HUES48 (cell line): ENCODE measurements at regions not wholly inside any gene's neighbourhood (a gene's known extent, or its start where the extent isn't known, plus 50 kb on each side); places are given as distances from the start of the nearest gene placed in this dataset.

Source experiments
- H3K27ac ChIP-seq: one replicate; pipeline ENCODE4 v1.7.0; 2013; ENCODE audit warnings: low read depth, low read length, inconsistent platforms
- H3K27me3 ChIP-seq: 2 replicates; pipeline ENCODE4 v1.6.1; 2013; ENCODE audit warnings: mild to moderate bottlenecking, low read length; ENCODE audit not compliant: control insufficient read depth, insufficient read depth
- H3K36me3 ChIP-seq: 2 replicates; pipeline ENCODE4 v1.6.1; 2013; ENCODE audit warnings: low read length; ENCODE audit not compliant: control insufficient read depth, insufficient read depth
- H3K4me1 ChIP-seq: 2 replicates; pipeline ENCODE4 v1.6.1; 2013; ENCODE audit warnings: mild to moderate bottlenecking, low read length; ENCODE audit not compliant: control insufficient read depth, insufficient read depth
- H3K4me3 ChIP-seq: 2 replicates; pipeline ENCODE4 v1.5.1; 2013; ENCODE audit warnings: mild to moderate bottlenecking, low read depth, low read length
- H3K9ac ChIP-seq: 2 replicates; pipeline ENCODE4 v1.6.1; 2013; ENCODE audit warnings: mild to moderate bottlenecking, low read depth, low read length, moderate library complexity
- H3K9me3 ChIP-seq: 2 replicates; pipeline ENCODE4 v1.6.1; 2013; ENCODE audit warnings: low read length; ENCODE audit not compliant: control insufficient read depth, insufficient read depth

DNA sequence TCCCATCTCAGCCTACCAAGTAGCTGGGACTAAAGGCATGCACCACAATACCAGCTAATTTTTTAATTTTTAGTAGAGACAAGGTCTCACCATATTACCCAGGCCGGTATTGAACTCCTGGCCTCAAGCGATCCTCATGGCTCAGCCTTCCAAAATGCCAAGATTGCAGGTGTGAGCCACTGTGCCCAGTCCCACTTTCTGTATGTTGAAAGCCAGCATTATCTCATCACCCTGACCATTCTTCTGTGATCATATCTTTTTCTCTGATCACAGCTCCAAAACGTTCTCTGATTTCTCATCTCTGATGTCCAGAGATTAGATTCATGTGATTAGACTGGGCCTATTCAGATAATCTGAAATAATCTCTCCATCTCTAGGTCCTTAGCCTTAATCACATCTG, 337.7 kb downstream of the TPBG start:
- H3K36me3 ChIP-seq, result no peaks in the 10 kb centered on the region
- no peak overlapping the region for H3K27ac ChIP-seq
- H3K4me1 ChIP-seq, result peaks cover 4% of the 10 kb centered on the region; the same call in 1 of the 2 replicates
- H3K9me3 ChIP-seq, result peaks cover 6% of the 10 kb centered on the region; the same call in 1 of the 2 replicates
- no peak overlapping the region for H3K9ac ChIP-seq
- H3K4me3 ChIP-seq, result no peak overlapping the region
- no peaks in the 10 kb centered on the region for H3K27me3 ChIP-seq

DNA sequence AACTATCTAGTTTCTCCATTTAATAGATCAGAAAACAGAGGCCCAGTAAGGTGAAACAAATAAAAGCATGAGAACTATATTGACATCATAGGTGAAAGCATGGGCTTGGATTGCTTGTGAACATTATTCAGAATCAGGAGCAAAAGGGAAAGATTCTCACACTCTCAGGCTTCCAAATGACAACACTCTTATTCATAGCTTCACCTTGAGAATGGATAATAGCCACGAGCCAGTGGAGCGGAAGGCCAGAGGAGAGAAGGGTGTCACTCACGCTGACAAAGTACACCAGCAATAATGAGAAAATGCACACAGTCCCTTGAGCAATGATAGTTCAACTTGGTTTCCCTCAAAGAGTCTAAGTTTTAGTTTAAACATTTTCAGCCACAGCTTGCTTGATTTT, 339.0 kb downstream of the TPBG start:
- H3K27me3 ChIP-seq, result no peaks in the 10 kb centered on the region
- no peak overlapping the region for H3K27ac ChIP-seq
- H3K4me1 ChIP-seq, result peaks cover 4% of the 10 kb centered on the region; the same call in 1 of the 2 replicates
- peaks cover 6% of the 10 kb centered on the region; the same call in 1 of the 2 replicates for H3K9me3 ChIP-seq
- no peaks in the 10 kb centered on the region for H3K36me3 ChIP-seq
- H3K9ac ChIP-seq, result no peak overlapping the region
- H3K4me3 ChIP-seq, result no peak overlapping the region

DNA sequence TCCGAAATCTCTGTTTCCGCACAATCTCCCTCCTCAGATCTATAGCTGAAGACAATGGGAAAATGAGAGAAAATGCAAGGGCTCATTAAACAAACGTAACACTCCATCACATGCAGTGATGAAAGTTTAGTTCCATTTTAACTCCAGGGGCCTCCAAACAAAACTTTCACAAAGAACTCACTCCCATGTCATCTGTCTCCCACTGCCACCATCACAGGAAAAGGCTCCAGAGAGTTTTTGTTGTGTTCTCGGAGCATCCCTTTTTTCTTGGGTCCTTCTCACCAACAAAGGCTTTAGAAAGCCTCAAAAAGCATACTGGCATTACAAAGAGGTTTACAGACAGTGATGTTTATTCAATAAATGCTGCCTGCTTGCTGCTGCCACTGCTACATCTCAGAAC, 339.6 kb downstream of the TPBG start:
- peaks cover 4% of the 10 kb centered on the region; the same call in 1 of the 2 replicates for H3K4me1 ChIP-seq
- H3K27me3 ChIP-seq, result no peaks in the 10 kb centered on the region
- H3K36me3 ChIP-seq, result no peaks in the 10 kb centered on the region
- H3K9me3 ChIP-seq, result peaks cover 6% of the 10 kb centered on the region; the same call in 1 of the 2 replicates
- H3K9ac ChIP-seq, result no peak overlapping the region
- no peak overlapping the region for H3K27ac ChIP-seq
- H3K4me3 ChIP-seq, result no peak overlapping the region

DNA sequence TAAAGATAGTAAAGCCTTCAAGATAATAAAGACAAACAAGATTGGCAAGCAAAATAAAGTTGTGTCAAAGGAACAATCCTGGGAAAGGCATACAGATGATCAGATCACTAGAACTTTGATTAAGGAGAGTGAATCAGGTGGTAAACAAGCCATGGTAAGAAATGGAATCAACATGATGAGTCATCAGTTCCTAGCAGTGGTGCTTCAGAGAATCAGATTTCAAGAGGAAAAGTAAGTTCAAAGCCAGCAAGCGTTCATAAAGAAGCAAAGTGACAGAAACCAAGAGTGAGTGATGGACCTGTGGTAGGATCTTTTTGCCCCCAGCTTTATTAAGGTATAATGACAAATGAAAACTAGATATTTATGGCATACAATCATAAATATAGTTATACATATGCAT, 340.4 kb downstream of the TPBG start:
- H3K9me3 ChIP-seq, result peaks cover 6% of the 10 kb centered on the region; the same call in 1 of the 2 replicates
- H3K9ac ChIP-seq, result no peak overlapping the region
- no peak overlapping the region for H3K4me3 ChIP-seq
- no peaks in the 10 kb centered on the region for H3K36me3 ChIP-seq
- peaks cover 4% of the 10 kb centered on the region; the same call in 1 of the 2 replicates for H3K4me1 ChIP-seq
- H3K27ac ChIP-seq, result no peak overlapping the region
- H3K27me3 ChIP-seq, result no peaks in the 10 kb centered on the region

DNA sequence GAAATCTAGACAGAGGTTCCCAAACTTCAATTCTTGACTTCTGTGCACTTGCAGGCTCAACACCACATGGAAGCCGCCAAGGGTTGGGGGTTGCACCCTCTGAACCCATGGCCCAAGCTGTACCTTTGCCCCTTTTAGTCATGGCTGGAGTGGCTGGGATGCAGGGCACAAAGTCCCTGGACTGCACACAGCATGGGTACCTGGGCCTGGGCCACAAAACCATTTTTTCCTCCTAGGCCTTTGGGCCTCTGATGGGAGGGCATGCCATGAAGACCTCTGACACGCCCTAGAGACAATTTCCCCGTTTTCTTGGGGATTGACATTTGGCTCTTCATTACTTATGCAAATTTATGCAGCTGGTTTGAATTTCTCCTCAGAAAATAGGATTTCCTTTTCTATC, 342.0 kb downstream of the TPBG start:
- Histone ChIP-seq H3K27ac (no peak overlapping the region), H3K9me3 (peaks cover 6% of the 10 kb centered on the region; the same call in 1 of the 2 replicates), H3K4me1 (peaks cover 4% of the 10 kb centered on the region; the same call in 1 of the 2 replicates), H3K36me3 (no peaks in the 10 kb centered on the region), H3K27me3 (no peaks in the 10 kb centered on the region), H3K9ac (no peak overlapping the region), H3K4me3 (no peak overlapping the region)

DNA sequence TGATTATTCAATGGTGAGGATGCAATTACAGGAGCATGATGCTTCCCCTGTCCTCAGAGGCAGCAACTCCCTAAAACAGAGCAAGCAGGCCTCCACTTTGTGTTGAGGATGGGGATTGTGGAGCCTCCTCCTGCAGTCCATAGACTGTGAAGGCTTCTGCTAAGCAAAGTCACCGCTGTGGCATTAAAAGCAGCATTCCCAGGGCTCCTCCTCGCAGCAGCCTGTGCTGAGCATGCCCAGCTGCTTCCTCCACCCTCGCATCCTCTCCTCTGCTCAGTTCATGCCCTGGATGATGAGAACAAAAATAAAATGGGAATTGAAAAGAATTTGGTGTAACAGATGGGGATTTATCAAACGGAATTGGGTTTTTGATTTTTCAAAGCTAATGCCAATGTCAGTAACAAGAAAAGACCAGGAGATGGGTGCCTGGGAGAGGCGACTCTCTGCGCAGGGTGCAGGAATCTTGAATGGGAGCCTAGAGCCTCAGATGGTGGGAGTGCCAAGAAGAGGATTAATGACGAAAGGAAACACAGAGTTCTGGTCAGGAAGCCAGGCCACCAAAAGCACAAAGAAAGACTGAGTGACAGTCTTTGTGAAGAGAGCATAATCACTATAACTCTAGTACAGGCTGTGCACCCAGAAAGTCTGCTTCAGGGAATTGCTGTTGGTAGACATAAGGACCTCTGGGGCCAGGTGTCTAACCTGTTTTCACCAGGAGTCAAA, 347.6 kb downstream of the TPBG start:
- Histone ChIP-seq H3K4me3 (no peak overlapping the region), H3K27ac (no peak overlapping the region), H3K36me3 (no peaks in the 10 kb centered on the region), H3K27me3 (no peaks in the 10 kb centered on the region), H3K9ac (no peak overlapping the region), H3K4me1 (no peaks in the 10 kb centered on the region), H3K9me3 (peaks cover 13% of the 10 kb centered on the region)

DNA sequence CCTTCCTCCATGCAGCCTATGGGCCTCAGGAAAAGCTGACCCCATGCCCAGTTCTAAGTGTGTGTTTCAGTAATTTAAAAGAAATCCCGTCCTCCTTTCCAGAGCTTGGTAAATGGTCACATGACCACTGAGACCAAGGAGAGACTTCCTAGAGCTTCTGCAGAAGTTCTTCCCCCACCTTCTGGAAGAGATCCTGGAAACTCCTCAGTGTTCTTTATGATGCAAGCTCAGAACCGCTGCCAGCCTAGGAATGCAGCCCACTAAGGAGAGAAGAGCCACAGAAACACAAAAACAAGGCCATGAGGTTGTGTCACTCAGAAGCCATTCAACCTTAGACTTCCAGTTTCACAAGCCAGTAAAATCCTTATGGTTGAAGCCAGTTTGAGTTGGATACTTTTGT, 348.4 kb downstream of the TPBG start:
- peaks cover 14% of the 10 kb centered on the region for H3K9me3 ChIP-seq
- no peak overlapping the region for H3K4me3 ChIP-seq
- no peak overlapping the region for H3K27ac ChIP-seq
- H3K36me3 ChIP-seq, result no peaks in the 10 kb centered on the region
- H3K4me1 ChIP-seq, result no peaks in the 10 kb centered on the region
- H3K9ac ChIP-seq, result no peak overlapping the region
- no peaks in the 10 kb centered on the region for H3K27me3 ChIP-seq

DNA sequence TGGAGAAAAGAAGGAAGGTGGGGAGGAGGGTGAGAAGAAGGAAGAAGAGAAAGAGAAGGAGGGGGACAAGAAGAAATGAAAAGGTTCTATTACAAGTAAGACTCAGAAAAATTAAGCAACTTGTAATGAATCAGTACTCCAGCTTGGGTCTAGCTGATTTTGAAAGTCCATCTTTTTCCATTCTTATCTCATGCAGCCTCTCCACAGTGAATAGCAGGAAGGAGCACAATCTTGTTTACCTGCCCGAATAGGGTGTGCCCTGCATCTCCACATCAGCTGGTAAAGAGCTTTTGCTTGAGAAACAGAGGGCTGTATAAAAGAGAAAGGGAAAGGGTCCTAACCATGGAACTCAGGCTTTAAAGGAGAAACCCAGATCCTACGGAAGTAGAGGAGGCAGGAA, 348.8 kb downstream of the TPBG start:
- Histone ChIP-seq H3K27ac (no peak overlapping the region), H3K4me3 (no peak overlapping the region), H3K9ac (no peak overlapping the region)

DNA sequence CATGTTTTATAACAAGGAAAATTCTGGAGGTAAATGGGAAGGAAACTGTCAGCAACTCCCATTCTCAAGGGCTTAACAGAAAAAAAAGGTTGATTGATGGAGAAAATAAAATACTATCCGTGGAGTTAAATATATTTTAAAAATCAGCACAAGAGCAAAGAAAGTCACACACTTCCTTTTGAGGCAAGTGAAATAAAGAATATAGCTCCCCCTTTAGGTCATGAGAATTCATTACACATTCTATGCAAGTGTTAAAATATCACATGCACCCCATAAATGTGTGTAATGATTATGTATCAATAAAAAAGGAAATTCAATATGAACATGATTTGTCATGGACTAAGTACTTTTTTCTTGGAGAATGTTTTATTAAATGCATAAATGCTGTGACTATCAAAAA, 349.2 kb downstream of the TPBG start:
- Histone ChIP-seq H3K4me1 (no peaks in the 10 kb centered on the region), H3K36me3 (no peaks in the 10 kb centered on the region), H3K4me3 (no peak overlapping the region), H3K27ac (no peak overlapping the region), H3K9me3 (peaks cover 14% of the 10 kb centered on the region), H3K9ac (no peak overlapping the region), H3K27me3 (no peaks in the 10 kb centered on the region)

More for the DNA sequence above, 348.8 kb downstream of the TPBG start:
- H3K27me3 ChIP-seq, result no peaks in the 10 kb centered on the region
- peaks cover 14% of the 10 kb centered on the region for H3K9me3 ChIP-seq
- H3K4me1 ChIP-seq, result no peaks in the 10 kb centered on the region
- H3K36me3 ChIP-seq, result no peaks in the 10 kb centered on the region

DNA sequence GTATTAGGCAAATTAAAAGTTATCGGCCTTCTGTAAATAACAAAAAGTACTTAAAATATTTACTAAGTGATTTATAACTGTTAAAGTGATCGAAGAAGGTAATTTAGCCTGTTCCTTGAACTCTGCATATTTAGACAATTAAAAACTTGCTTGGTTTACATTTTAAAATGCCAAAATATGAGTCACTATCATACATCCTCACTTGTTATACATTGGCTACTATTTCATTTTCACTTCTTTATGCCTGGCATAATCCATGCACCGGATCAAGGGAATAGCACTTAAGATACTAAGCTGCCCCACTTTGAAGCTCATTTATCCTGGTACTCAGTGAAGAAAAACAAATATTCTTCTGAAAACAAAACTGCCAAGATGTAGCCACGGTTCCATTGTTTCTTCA, 344.6 kb downstream of the UBE3D start:
- H3K4me1 ChIP-seq, result no peaks in the 10 kb centered on the region
- H3K27me3 ChIP-seq, result no peaks in the 10 kb centered on the region
- no peak overlapping the region for H3K4me3 ChIP-seq
- no peak overlapping the region for H3K9ac ChIP-seq
- H3K9me3 ChIP-seq, result peaks cover 4% of the 10 kb centered on the region; the same call in 1 of the 2 replicates
- no peaks in the 10 kb centered on the region for H3K36me3 ChIP-seq
- H3K27ac ChIP-seq, result no peak overlapping the region

DNA sequence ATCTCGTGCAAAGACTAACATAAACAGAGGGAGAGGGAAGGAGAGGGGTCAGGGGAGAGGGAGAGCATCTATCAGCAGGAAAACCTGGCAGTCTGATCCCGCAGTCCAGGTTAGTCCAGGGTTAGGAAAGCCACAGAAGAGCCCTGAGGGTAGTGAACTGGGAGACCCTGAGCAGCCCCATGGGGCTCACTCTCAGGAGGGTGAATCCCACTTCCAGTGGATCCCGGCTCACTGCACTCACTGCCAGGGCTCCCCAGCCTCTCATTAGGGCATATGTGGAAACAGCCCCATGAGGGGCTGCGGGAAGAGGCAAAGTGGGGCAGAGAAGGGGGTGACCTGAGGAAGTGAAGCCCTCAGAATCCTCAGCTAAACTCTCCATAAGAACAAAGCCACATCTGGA, 329.9 kb downstream of the UBE3D start:
- Histone ChIP-seq H3K27ac (no peak overlapping the region), H3K9ac (no peak overlapping the region), H3K9me3 (no peaks in the 10 kb centered on the region), H3K4me3 (no peak overlapping the region), H3K4me1 (peaks cover 33% of the 10 kb centered on the region), H3K27me3 (no peaks in the 10 kb centered on the region), H3K36me3 (no peaks in the 10 kb centered on the region)
